GM18517 (cell line): ENCODE measurements at regions not wholly inside any gene's neighbourhood (a gene's known extent, or its start where the extent isn't known, plus 50 kb on each side); places are given as distances from the start of the nearest gene placed in this dataset.

Experiments used
- ATAC-seq: cut with Tn5 transposase; IDR thresholded peaks from one replicate; pipeline ENCODE4 v1.9.1; 2021; ENCODE audit warnings: mild to moderate bottlenecking, moderate library complexity; ENCODE audit not compliant: unreplicated experiment

DNA sequence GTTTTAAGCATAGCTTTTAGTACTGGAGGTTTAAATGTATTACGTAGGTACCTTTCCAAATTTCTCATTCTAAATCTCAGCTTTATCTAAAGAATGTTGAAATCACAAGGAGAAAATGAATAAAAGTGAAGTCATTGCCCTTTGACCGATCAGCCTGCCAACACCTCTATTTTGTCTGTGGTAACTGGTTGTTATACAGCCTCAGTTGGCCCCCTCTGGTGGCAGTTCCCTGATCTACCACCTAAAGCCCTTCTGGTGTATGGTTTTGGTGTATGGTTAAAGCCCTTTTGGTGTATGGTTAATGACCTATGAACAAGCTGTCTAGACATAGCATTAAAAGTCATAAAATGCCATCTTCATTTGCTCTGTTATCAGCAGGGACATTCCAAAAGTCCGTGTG, 378.2 kb upstream of the AZI2 start:
- no peak for ATAC-seq

DNA sequence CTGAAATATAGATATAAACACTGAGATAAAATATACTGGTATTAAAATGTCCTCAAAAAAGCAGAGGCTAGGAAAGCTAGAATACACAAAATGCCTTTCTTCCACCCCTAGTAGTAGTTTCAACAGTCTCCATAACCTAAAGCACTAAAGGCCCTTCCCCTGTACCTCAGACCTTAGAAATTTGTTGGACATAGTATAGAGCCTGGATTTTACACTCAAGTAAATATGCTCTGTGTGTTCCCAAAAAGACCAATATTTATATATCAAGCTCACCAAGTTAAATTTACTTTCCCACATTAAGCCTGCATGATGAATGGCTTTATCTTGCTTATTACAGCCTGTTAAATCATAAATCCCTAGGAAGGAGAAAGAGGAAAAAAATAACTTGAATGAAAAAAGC, 378.7 kb upstream of the AZI2 start:
- ATAC-seq, result no peak

DNA sequence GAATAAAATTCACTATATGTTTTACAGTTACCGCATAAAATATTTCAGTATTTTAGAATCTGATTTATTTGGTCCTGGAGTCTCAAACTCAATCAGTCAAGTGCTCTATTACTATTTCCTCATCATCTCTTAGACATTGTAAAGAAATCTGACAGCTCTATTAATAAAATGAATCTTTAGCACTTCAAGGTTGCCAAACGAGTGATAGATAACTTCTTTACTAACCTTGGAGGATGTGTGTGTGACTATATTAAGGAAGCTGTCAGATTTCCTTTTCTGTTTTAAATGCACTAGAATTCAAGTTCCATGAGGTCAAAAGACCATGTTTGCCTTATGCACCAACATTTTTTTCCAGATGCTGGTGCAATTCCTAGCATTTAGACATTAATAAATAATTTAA, 389.8 kb upstream of the AZI2 start:
- ATAC-seq, result no peak

DNA sequence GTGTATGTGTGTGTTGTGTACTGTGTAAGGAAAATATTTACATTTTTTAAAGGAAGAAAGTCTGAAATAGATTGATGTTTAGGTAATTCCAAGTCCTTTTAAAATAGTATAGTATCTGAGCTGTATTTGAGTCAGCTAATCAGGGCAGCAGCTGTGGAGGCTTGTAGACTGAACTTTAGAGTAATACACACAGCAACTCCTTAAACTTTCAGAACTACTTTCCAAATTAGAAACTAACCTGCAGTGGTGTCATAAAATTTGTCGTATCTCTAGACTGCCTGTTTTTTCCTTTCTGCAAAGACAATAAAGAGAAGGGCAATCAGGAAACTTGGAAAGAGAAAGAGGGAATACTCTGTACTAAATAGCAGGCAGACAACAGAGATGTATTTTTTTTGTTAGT, 391.0 kb upstream of the AZI2 start:
- no peak for ATAC-seq

DNA sequence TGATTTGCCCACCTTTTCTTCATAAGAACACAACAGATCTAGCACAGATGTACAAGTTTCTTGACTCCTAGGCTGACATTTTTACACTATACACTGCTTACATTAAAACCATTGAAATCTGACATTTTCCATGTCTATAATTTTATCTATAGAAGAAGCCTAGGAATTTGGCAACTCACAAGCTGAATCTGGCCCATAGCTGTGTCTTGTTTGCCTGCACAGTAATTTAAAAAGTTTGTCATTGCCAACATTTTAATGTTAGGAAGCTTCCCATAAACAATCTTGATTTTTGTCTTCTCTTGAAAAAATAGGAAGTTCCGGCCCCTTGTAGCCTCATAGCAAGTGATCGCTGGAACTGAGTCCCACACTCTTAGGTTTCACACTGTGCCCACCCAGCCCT, 394.6 kb upstream of the AZI2 start:
- ATAC-seq, result no peak

DNA sequence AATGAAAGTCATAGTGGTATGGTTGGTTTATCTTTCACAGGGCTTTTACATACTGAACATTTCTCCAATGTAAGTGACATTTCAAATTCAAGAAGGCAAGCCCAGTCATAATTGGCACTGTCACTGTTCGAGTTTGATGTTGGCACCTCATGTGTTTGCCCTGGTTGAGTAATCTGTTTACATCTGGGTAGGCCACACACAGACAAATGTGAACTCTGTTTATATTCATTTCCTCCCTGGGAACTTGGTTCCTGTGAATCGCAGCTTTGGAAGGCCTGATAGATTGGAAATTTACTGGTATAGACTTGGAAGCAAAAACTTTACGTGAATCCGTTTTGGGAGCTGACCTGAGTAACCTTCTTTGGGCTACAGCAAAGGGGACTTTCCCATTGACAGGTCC, 395.2 kb upstream of the AZI2 start:
- no peak for ATAC-seq

DNA sequence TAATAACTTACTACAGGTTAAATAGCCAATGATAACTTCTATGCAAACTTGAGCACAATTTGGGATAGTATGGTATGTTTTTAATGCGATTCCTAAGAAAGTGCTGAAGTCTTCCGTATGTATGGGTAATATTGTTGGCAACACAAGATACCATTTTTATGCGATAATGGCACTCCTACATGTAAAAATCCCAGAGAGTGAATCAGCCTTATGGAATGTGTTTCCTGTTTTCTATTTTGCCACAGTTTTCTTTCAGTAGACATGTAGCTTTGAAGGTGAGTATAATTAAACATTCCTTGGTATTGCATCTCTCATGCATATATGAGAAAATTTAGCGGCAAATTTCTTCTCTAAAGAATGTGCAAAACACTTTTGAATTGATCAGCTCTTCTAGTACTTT, 396.8 kb upstream of the AZI2 start:
- no peak for ATAC-seq

DNA sequence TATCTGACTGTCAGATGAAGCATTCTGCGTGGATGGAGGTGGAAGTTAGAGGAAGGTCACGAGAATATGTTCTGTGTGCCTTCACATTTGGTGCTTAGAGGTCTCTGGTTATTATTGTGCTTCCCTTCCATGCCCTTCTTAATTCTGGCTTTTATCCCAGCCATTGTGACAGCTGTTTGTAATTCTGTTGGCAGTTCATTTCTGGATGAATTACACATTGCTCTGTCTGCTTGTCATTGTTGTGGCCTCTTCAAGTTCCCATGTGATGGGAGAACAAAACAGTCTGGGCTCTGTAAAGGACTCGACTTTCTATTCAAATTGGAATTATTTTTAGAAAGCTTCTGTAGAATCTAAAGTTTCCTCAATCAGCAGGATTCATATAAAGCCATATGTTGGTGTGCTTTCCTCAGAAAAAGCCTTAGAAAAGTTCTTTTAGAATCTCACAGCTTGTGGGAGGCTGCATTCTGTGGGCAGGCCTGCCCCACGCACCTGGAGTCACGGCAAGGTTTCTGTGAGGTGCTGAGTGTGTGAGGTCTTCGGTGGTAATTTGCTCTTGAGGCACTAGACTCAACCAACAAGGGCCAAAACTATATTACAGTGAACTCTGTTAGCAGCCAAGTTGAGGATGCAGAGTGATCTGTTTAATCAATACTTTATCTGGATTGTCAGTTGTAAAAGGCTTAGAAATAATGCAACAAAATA, 397.4 kb upstream of the AZI2 start:
- ATAC-seq, result no peak

DNA sequence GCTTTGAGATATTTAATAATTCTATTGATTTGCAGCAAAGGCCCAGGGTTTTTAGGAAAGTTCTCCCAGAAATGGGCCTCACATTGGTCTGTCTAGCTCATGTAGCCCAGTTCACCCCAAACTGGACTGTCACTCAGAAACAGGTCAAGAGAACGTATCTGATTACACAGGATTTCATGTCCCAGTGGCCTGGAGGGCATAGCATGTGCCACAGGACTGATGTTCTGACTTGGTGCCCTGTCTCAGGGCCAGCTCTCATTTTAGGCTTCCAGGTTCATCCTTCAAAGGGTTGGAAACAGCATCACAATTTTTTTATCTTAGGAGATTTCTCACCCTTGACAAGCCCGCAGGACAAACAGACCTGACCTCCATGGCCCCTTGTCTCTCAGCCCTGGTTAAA, 398.4 kb upstream of the AZI2 start:
- no peak for ATAC-seq

DNA sequence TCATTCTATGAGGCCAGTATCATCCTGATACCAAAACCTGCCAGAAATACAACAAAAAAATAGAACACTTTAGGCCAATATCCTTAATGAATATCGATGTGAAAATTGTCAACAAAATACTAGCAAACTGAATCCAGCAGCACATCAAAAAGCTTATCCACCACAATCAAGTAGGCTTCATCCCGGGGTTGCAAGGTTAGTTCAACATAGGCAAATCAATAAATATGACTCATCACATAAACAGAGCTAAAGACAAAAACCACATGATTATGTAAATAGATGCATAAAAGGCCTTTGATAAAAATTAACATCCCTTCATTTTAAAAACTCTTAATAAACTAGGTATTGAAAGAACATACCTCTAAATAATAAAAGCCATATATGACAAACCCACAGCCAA, 403.2 kb upstream of the AZI2 start:
- no peak for ATAC-seq

DNA sequence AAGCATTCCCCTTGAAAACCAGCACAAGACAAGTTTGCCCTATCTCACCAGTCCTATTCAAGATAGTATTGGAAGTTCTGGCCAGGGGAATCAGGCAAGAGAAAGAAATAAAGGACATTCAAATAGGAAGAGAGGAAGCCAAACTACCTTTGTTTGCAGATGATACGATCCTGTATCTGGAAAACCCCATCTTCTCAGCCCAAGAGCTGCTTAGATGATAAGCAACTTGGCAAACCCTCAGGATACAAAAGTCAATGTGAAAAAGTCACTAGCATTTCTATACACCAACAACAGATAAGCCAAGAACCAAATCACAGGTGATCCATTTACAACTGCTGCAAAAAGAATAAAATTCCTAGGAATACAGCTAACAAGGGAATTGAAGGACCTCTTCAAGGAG, 403.7 kb upstream of the AZI2 start:
- ATAC-seq, result no peak

DNA sequence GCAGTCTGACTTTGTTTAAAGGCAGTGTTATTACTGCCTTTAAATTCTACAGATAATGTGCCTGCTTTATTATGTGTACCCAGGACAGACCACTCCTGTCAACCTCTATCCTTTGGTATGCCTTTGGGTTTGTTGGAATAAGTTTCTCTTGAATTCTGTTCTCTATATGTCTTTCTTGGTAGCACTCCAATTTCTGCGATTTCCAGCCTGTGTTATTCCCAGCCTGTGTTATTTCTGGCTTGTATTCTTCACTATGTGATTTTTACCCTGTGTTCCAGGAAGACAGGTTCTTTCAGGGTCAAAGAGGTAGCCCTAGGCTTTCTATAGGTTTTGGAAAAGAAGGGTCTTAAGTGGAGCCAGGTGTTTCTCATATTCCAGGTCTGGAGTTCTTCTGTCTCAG, 407.4 kb upstream of the AZI2 start:
- ATAC-seq, result no peak

DNA sequence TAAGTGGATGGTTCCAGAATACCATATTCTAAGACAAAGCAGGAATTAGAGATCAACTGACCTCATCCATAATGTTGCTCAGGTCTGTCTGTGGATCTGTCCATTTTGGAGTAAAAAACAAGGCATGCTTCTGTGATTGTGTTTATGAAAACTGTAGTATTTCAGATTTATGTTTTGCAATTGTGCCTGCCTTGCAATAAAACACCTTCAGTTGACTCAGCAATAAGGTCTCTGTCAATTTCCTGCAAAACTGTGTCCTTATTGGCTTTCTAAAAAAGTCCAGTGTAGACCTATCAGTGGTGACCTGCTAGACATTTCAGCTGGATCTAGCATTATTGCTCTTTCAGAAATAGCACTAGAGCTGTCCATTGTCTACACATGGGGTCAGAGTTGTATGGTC, 409.5 kb upstream of the AZI2 start:
- no peak for ATAC-seq

DNA sequence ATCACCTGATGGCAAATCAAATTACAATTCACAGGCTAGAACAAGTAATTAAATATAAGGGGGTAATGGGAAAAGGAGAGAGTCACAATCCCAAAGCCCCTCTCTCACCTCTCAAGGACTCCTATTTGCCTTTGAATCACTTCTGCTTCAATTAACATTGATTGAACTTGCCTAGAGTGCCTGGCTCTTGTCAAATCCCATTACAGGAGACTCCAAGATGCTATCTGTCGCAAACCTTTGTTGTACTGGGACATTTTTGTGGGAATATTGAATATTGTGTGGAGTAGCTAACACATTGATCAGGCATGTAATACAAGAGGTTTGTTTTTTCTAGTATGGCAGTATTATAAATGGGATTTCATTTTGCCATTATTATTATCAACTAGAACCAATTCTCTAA, 412.8 kb upstream of the AZI2 start:
- ATAC-seq, result no peak

DNA sequence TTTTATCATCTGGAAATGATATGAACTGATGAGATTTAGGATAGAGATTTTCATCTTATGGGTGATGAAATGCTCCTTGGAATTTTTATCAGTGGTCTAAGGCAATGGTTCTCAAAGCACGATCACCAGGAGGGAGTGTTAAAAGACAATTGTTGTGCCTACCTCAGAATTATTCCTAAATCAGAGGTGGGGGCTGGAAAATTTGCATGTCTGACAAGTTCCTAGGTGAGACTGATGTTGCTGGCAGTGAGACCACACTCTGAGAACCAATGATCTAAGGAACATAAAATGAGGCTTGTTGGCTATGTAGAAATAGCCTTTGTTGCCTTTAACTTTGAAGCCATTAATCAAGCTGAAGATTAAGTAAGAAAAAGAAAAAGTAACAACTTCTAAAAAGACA, 416.6 kb upstream of the AZI2 start:
- ATAC-seq, result no peak

DNA sequence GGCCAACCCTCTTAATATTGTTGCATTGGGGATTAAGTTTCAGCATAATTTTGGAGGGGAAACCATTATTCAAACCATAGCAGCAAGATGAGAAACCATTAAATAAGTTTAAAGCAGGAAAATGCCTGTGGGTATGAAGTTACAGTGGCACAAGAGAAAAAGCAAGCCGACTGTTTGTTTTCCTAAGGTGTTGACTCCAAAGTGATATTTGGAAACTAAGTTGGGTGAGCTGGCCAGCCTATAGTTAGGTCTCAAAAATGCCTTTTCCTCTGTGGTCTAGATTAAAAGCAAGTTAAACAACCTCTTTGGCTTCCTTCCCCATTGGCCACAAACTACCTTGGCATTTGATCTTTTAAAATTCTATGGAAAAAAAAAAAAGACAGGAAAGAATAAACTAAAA, 419.8 kb upstream of the AZI2 start:
- no peak for ATAC-seq

DNA sequence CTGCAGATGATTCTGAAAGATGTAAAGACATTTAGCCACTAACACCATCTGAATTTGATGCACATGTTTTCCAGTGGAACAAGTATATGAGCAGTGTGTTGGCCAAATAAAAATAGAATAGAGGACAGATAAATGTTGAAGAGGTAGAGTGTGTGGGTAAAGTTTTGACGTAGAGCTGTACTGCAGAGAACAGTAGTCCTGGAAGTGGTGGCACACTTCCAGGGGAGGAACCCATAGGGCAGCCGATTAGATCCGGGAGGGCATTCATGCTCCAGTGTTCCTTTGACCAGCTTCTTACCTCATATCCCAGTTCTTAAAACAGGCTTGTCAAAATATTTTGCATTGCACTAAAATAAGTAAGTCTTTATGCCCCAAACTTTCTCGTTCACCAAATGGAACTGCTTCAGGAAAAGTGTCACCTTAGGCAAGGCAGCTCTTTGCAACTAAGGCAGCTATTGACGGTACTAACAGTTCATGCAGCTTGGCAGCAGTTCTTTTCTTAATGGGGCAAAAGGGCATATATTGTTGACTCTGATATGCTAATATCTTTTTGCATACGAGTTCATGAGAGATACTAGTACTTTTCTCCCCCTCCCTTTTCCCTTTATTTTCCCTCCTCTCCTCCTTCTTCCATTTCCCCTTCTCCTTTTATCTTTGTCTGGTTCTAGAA, 429.3 kb upstream of the AZI2 start:
- ATAC-seq, result no peak

DNA sequence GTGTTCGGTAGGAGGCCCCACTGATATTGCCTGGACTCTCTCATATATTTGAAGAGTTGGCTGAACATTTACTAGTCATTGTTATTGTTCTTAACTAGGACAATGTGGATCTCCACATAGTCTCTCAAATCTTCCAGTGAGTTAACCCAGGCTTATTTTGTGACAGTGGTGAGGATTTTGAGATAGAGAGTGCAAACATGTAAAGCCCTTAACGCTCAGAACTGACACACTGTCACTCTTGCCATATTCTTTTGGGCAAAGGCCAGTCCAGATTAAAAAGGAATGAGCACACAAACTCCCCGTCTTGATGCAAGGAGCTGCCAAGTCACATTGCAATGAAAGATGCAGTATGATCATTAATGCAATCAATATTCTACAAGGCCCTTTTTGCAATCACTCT, 431.9 kb upstream of the AZI2 start:
- no peak for ATAC-seq

DNA sequence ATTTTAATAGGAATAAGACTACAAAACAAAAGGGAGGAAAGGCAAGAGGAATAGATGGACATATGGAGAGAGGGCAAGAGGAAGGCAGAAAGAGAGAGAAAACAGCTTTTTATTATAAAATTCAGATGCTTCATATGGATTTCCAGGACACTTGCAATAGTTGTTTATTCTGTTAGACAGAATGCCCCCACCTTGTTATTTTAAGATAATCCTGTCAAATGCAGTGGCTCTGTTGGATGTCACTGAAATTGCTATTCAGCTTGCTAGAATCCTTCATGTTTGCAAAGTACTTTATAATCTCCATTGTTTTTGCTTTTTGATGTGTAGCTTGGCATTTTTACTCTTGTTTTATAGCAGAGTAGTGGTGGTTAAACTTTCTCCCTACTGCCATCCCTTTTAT, 432.4 kb upstream of the AZI2 start:
- no peak for ATAC-seq

DNA sequence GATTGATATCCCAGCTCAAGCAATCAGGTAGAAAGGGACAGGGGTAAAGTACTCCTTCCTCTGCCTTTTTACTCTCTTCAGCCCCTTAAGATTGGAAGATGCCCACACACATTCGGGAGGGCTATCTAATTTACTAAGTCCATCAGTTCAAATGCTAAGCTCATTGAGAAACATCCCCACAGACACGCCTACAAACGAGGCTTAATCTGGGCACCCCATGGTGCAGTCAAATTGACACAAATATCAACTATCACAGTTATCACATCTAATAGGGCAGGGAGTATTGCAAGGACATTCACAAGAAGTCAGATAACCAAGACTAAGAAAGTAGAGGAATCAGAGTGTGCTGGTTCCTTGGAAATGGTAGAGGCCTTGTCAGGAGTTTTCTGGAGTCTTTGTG, 437.8 kb upstream of the AZI2 start:
- ATAC-seq, result no peak

DNA sequence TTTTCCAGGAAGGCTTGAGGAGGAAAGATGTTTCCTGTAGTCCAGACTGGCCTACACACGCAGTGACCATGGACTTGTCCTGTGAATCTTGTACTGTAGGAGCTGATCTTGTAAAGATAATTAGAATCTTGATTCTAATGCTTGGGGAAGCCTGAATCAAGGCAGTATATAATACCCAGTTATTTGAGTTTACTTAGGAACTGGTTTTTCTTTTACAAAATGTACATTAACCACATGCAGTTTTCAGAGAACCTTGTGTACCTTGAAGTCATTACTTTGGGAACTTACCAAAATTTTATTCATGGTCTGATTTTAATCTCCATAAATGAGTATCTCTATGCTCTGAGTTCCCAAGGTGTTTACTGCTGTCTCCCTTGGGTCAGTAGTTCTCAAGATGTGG, 439.9 kb upstream of the AZI2 start:
- no peak for ATAC-seq

DNA sequence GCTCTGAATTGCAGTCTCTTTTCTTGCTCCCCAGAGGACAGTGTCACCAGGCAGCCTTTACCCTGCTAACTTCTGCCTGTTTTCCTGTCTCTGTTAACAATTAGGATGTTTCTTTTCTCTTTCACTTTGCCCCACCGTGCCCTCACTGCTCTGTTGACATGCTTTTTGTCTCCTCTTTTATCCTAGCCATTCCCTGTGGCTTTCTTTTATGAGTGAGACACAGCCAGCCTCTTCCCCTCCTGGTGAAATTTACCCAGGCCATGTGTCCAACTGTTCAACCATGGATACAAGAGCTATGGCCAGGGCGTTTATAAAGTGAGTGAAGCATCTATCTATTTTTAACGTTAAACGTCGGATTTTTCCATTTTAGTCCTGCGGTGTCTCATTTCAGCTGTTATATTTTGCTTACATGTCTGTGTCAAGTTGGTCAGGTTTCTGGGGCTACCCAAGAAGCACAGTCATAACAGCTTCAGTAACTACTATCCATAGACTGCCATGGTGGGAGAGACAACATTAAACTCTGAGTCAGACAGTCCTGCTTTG, 443.2 kb upstream of the AZI2 start:
- no peak for ATAC-seq

DNA sequence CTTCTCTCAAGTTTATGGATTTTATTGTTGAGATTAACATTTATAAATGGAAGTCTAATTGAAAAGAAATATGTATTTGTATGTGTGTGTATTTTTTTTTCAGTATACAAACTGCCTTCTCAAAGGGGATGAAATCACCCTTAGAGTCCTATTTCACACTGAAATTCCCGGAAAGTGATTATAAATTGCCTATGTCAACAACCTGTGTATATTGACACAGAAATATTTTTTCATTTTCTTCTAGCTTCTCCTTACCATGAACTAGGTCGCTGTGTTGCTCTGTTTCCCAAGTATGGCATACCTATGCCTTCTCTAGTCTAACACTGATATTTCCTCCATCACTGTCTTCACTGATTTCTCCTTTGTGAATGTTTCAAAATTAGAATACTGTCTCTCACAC, 444.0 kb upstream of the AZI2 start:
- no peak for ATAC-seq
